GM12878 (cell line): ENCODE measurements at regions not wholly inside any gene's neighbourhood (a gene's known extent, or its start where the extent isn't known, plus 50 kb on each side); places are given as distances from the start of the nearest gene placed in this dataset.
"Not testable (repeated sequence)": the region's sequence is repeated elsewhere in the genome, so short reads cannot be mapped to it uniquely, and the experiment has no call there.

Experiments
- ATAC-seq: fragments of 200-7000 bp; cut with Tn5 transposase; 3 replicates; pipeline ENCODE4 v1.9.1; 2020; ENCODE audit warnings: mild to moderate bottlenecking, moderate library complexity
- BruUV-seq: library from RNA; stranded (reverse); fragments of 400-500 nt; replicated peaks from 2 replicates; lab custom pipeline; 2021; lab: Mats Ljungman, UMichigan
- CTCF ChIA-PET: fragments of 300-600 bp; sonication (Branson Sonifier 250); formaldehyde crosslinking; extraction: SDS; loops from one replicate; lab custom pipeline; 2021; ENCODE audit warnings: inconsistent platforms; lab: Yijun Ruan, JAX
- POLR2A ChIA-PET: fragments of 350-600 bp; formaldehyde crosslinking; extraction: SDS; loops from one replicate; lab custom pipeline; 2021; ENCODE audit warnings: inconsistent platforms; lab: Charles Lee
- RAD21 ChIA-PET: fragments of 300-600 bp; sonication (Branson Sonifier 250); formaldehyde crosslinking; loops from one replicate; lab custom pipeline; 2023; ENCODE audit warnings: antibody characterized with exemption; ENCODE audit not compliant: unreplicated experiment; lab: Charles Lee
- SMC1A ChIA-PET: fragments of 300-600 bp; sonication (Branson Sonifier 250); formaldehyde crosslinking; loops from one replicate; lab custom pipeline; 2023; ENCODE audit not compliant: unreplicated experiment, uncharacterized antibody; lab: Charles Lee
- DNase-seq: peaks from one replicate; pipeline ENCODE4 v3.0.0-alpha.2; 2011; ENCODE audit warnings: low read depth, low spot score
- FAIRE-seq: peaks from 3 replicates; lab custom pipeline; 2011; peaks lifted over from hg19 to GRCh38; lab: Jason Lieb, UNC
- H2AFZ ChIP-seq: 2 replicates; pipeline ENCODE4 v1.6.0; 2011; ENCODE audit warnings: low read depth, low read length, control low read depth; ENCODE audit not compliant: control insufficient read depth
- H3K27ac ChIP-seq: 2 replicates; pipeline ENCODE4 v1.5.1; 2011; ENCODE audit warnings: control low read depth; ENCODE audit not compliant: control insufficient read depth, insufficient read depth
- H3K27me3 ChIP-seq, 2 experiments: replicated peaks in 1 of 2; 2 replicates each; pipeline versions ENCODE4 v1.6.0 to v1.6.1; 2011; ENCODE audit warnings: low read length in 1 of 2; ENCODE audit not compliant: control insufficient read depth in 2 of 2, insufficient read depth in 2 of 2
- H3K36me3 ChIP-seq, 2 experiments: 2 replicates each; pipeline ENCODE4 v1.5.1; 2011; ENCODE audit warnings: low read length in 1 of 2; ENCODE audit not compliant: control insufficient read depth in 2 of 2, insufficient read depth in 2 of 2
- H3K4me1 ChIP-seq: 2 replicates; pipeline ENCODE4 v1.6.1; 2011; ENCODE audit warnings: mild to moderate bottlenecking, low read length, moderate library complexity, mixed read lengths; ENCODE audit not compliant: control insufficient read depth, insufficient read depth
- H3K4me2 ChIP-seq: 2 replicates; pipeline ENCODE4 v1.6.0; 2011; ENCODE audit warnings: control low read depth; ENCODE audit not compliant: control insufficient read depth, insufficient read depth
- H3K4me3 ChIP-seq: fragments of 200-600 bp; sonication (generic); 2 replicates; pipeline ENCODE4 v1.5.1; 2016
- H3K79me2 ChIP-seq: 2 replicates; pipeline ENCODE4 v1.6.0; 2011; ENCODE audit warnings: low read length; ENCODE audit not compliant: control insufficient read depth, insufficient read depth
- H3K9ac ChIP-seq: 2 replicates; pipeline ENCODE4 v1.8.0; 2011; ENCODE audit warnings: low read length, control low read depth, mixed read lengths; ENCODE audit not compliant: control insufficient read depth, insufficient read depth
- H3K9me3 ChIP-seq: replicated peaks from 3 replicates; pipeline ENCODE4 v1.5.1; 2011; ENCODE audit warnings: mild to moderate bottlenecking, low read length; ENCODE audit not compliant: control insufficient read depth, insufficient read depth
- H4K20me1 ChIP-seq: 2 replicates; pipeline ENCODE4 v1.6.0; 2011; ENCODE audit not compliant: control insufficient read depth, insufficient read depth
- WGBS: methylation state at CpG from one replicate; pipeline ENCODE4 v1.1.6; 2016; ENCODE audit warnings: low lambda C conversion rate; ENCODE audit not compliant: insufficient replicate concordance, insufficient coverage; ENCODE audit errors: missing lambda C conversion rate; 5-methylcytosine and 5-hydroxymethylcytosine counted together
- in situ Hi-C: fragments of 300-500 bp; cut with MboI; formaldehyde crosslinking; loops from 9 replicates; pipeline ENCODE4 v1.14.3; 2018; ENCODE audit warnings: mixed read lengths
- intact Hi-C: fragments of 100-400 bp; cut with micrococcal nuclease; formaldehyde crosslinking; loops from one replicate; pipeline ENCODE4 v1.14.2; 2022; ENCODE audit not compliant: unreplicated experiment

GRCh38 chr7:65699715-65700356, 173.0 kb upstream of the VKORC1L1 start:
- BruUV-seq, RAD21 ChIA-PET, H3K4me1 ChIP-seq, H3K27me3 ChIP-seq, H4K20me1 ChIP-seq, FAIRE-seq, POLR2A ChIA-PET, H3K36me3 ChIP-seq, in situ Hi-C loops, H3K9ac ChIP-seq, intact Hi-C loops, DNase-seq, H3K79me2 ChIP-seq, H2AFZ ChIP-seq, CTCF ChIA-PET, H3K4me3 ChIP-seq, SMC1A ChIA-PET, H3K4me2 ChIP-seq, ATAC-seq, H3K27ac ChIP-seq, H3K9me3 ChIP-seq: not testable (repeated sequence)
- 57% methylated on average over 4 of the region's 6 CpGs for WGBS

GRCh38 chr7:65719123-65719798, 153.6 kb upstream of the VKORC1L1 start:
- in situ Hi-C loops, H3K9me3 ChIP-seq, CTCF ChIA-PET, H4K20me1 ChIP-seq, H3K9ac ChIP-seq, H3K79me2 ChIP-seq, SMC1A ChIA-PET, H3K4me3 ChIP-seq, RAD21 ChIA-PET, POLR2A ChIA-PET, H2AFZ ChIP-seq, intact Hi-C loops, ATAC-seq, DNase-seq, FAIRE-seq, H3K4me2 ChIP-seq, BruUV-seq, H3K4me1 ChIP-seq, H3K36me3 ChIP-seq, H3K27ac ChIP-seq, H3K27me3 ChIP-seq: not testable (repeated sequence)
- 85% methylated on average over 4 of the region's 4 CpGs for WGBS
